Stimulated activated CD4-positive, alpha-beta T cell treated with anti-CD3 and anti-CD28 coated beads, Interleukin-12 subunit alpha, Interleukin-12 subunit beta, amount 100 ng/mL, for 24 hours (primary cell): ENCODE measurements at regions not wholly inside any gene's neighbourhood (a gene's known extent, or its start where the extent isn't known, plus 50 kb on each side); places are given as distances from the start of the nearest gene placed in this dataset.
"Not testable (repeated sequence)": the region's sequence is repeated elsewhere in the genome, so short reads cannot be mapped to it uniquely, and the experiment has no call there.

Source experiments
- DNase-seq, 2 experiments: peaks; one replicate each; pipeline ENCODE4 v3.0.0-alpha.2; 2020; ENCODE audit warnings: low read depth in 2 of 2

GRCh38 chr7:25711940-25712339, 440.1 kb upstream of the NFE2L3 start:
- no peak for DNase-seq

- DNase-seq: no peak
Measured at GRCh38 chr7:25712500-25712899, 439.5 kb upstream of the NFE2L3 start.

GRCh38 chr7:25714013-25714412, 438.0 kb upstream of the NFE2L3 start:
- DNase-seq: no peak

GRCh38 chr7:25716421-25716820, 435.6 kb upstream of the NFE2L3 start:
- DNase-seq: no peak

- DNase-seq: no peak
Measured at GRCh38 chr7:25718596-25718995, 433.4 kb upstream of the NFE2L3 start.

- no peak for DNase-seq
Measured at GRCh38 chr7:25719190-25719896, 432.7 kb upstream of the NFE2L3 start.

GRCh38 chr7:25720427-25720826, 431.6 kb upstream of the NFE2L3 start:
- DNase-seq: no peak

- DNase-seq: no peak
Measured at GRCh38 chr7:25722856-25723255, 429.1 kb upstream of the NFE2L3 start.

- no peak for DNase-seq
Measured at GRCh38 chr7:25725451-25725850, 426.5 kb upstream of the NFE2L3 start.

GRCh38 chr7:25726170-25726780, 425.7 kb upstream of the NFE2L3 start:
- DNase-seq: no peak

GRCh38 chr7:25726781-25727311, 425.2 kb upstream of the NFE2L3 start:
- DNase-seq: no peak

GRCh38 chr7:25727446-25727845, 424.6 kb upstream of the NFE2L3 start:
- DNase-seq: no peak

GRCh38 chr7:25727876-25728275, 424.1 kb upstream of the NFE2L3 start:
- no peak for DNase-seq

GRCh38 chr7:25731068-25731845, 420.7 kb upstream of the NFE2L3 start:
- no peak for DNase-seq

- DNase-seq: no peak
Measured at GRCh38 chr7:25731846-25732245, 420.2 kb upstream of the NFE2L3 start.

GRCh38 chr7:25732766-25733217, 419.2 kb upstream of the NFE2L3 start:
- no peak for DNase-seq

- no peak for DNase-seq
Measured at GRCh38 chr7:25735674-25736242, 416.2 kb upstream of the NFE2L3 start.

GRCh38 chr7:25738528-25738927, 413.5 kb upstream of the NFE2L3 start:
- DNase-seq: no peak

GRCh38 chr7:25739143-25739542, 412.9 kb upstream of the NFE2L3 start:
- no peak for DNase-seq

- DNase-seq: no peak
Measured at GRCh38 chr7:25742316-25742715, 409.7 kb upstream of the NFE2L3 start.

GRCh38 chr7:25743670-25744451, 408.1 kb upstream of the NFE2L3 start:
- not testable (repeated sequence) for DNase-seq
